Skeletal muscle tissue (tissue), 3 donors: ENCODE measurements at regions not wholly inside any gene's neighbourhood (a gene's known extent, or its start where the extent isn't known, plus 50 kb on each side); places are given as distances from the start of the nearest gene placed in this dataset.
"Not testable (repeated sequence)": the region's sequence is repeated elsewhere in the genome, so short reads cannot be mapped to it uniquely, and the experiment has no call there.

Source experiments
- H3K27ac ChIP-seq: one replicate; pipeline ENCODE4 v1.7.0; 2013; ENCODE audit warnings: mild to moderate bottlenecking, low read depth, low read length, inconsistent platforms
- H3K27me3 ChIP-seq, 3 donors: one replicate each; pipeline ENCODE4 v1.7.0; 2013; ENCODE audit warnings: low read length in 3 of 3; ENCODE audit not compliant: control insufficient read depth in 3 of 3, insufficient read depth in 3 of 3
- H3K36me3 ChIP-seq, 3 donors: one replicate each; pipeline ENCODE4 v1.7.0; 2013; ENCODE audit warnings: low read length in 3 of 3; ENCODE audit not compliant: control insufficient read depth in 3 of 3, insufficient read depth in 3 of 3
- H3K4me1 ChIP-seq, 3 donors: one replicate each; pipeline ENCODE4 v1.7.0; 2013; ENCODE audit warnings: low read length in 3 of 3, mild to moderate bottlenecking in 3 of 3; ENCODE audit not compliant: control insufficient read depth in 3 of 3, insufficient read depth in 3 of 3
- H3K4me3 ChIP-seq, 3 donors: one replicate each; pipeline ENCODE4 v1.7.0; 2013; ENCODE audit warnings: low read length in 3 of 3
- H3K9ac ChIP-seq, 3 donors: one replicate each; pipeline ENCODE4 v1.7.0; 2013; ENCODE audit warnings: low read length in 3 of 3, mild to moderate bottlenecking in 3 of 3, moderate library complexity in 2 of 3, low read depth in 1 of 3
- H3K9me3 ChIP-seq, 3 donors: one replicate each; pipeline ENCODE4 v1.7.0; 2013; ENCODE audit warnings: low read length in 3 of 3; ENCODE audit not compliant: control insufficient read depth in 3 of 3
- donor health status: Osteomylitis.

GRCh38 chr4:60461551-60461950, 738.6 kb upstream of the ADGRL3 start:
- H3K4me1 ChIP-seq, result no peaks in the 10 kb centered on the region
- H3K9ac ChIP-seq, result no peak overlapping the region
- H3K36me3 ChIP-seq, result no peaks in the 10 kb centered on the region
- no peak overlapping the region for H3K27ac ChIP-seq
- H3K9me3 ChIP-seq, result peaks cover 0 to 5% (median 2%) of the 10 kb centered on the region in 3 donors
- H3K27me3 ChIP-seq, result no peaks in the 10 kb centered on the region
- no peak overlapping the region for H3K4me3 ChIP-seq

GRCh38 chr4:60463857-60464502, 736.1 kb upstream of the ADGRL3 start:
- H3K4me3 ChIP-seq, result no peak overlapping the region
- no peaks in the 10 kb centered on the region for H3K4me1 ChIP-seq

GRCh38 chr4:60482921-60483351, 717.2 kb upstream of the ADGRL3 start:
- H3K27me3 ChIP-seq, result no peaks in the 10 kb centered on the region
- H3K4me3 ChIP-seq, result no peak overlapping the region

More at GRCh38 chr4:60463857-60464502, 736.1 kb upstream of the ADGRL3 start:
- H3K27ac ChIP-seq, result no peak overlapping the region
- H3K27me3 ChIP-seq, result no peaks in the 10 kb centered on the region
- H3K36me3 ChIP-seq, result no peaks in the 10 kb centered on the region
- H3K9me3 ChIP-seq, result peaks cover 0 to 5% (median 2%) of the 10 kb centered on the region in 3 donors
- no peak overlapping the region for H3K9ac ChIP-seq

GRCh38 chr4:60485276-60485675, 714.9 kb upstream of the ADGRL3 start:
- H3K9ac ChIP-seq, result no peak overlapping the region
- no peaks in the 10 kb centered on the region for H3K27me3 ChIP-seq

More at GRCh38 chr4:60482921-60483351, 717.2 kb upstream of the ADGRL3 start:
- H3K36me3 ChIP-seq, result no peaks in the 10 kb centered on the region
- no peak overlapping the region for H3K9ac ChIP-seq
- H3K4me1 ChIP-seq, result no peaks in the 10 kb centered on the region
- H3K27ac ChIP-seq, result no peak overlapping the region
- H3K9me3 ChIP-seq, result no peaks in the 10 kb centered on the region

GRCh38 chr4:60487118-60487761, 712.9 kb upstream of the ADGRL3 start:
- not testable (repeated sequence) for H3K27me3 ChIP-seq, H3K4me1 ChIP-seq, H3K9ac ChIP-seq, H3K36me3 ChIP-seq, H3K4me3 ChIP-seq, H3K9me3 ChIP-seq, H3K27ac ChIP-seq

More at GRCh38 chr4:60485276-60485675, 714.9 kb upstream of the ADGRL3 start:
- H3K9me3 ChIP-seq, result no peaks in the 10 kb centered on the region
- H3K4me1 ChIP-seq, result no peaks in the 10 kb centered on the region
- H3K27ac ChIP-seq, result no peak overlapping the region
- H3K4me3 ChIP-seq, result no peak overlapping the region
- H3K36me3 ChIP-seq, result no peaks in the 10 kb centered on the region

- H3K9ac ChIP-seq, result no peak overlapping the region
- H3K27ac ChIP-seq, result no peak overlapping the region
- H3K27me3 ChIP-seq, result no peaks in the 10 kb centered on the region
- H3K4me3 ChIP-seq, result no peak overlapping the region
- no peaks in the 10 kb centered on the region for H3K4me1 ChIP-seq
- no peaks in the 10 kb centered on the region for H3K9me3 ChIP-seq
- no peaks in the 10 kb centered on the region for H3K36me3 ChIP-seq
Measured at GRCh38 chr4:60500810-60501209, 699.3 kb upstream of the ADGRL3 start.

- no peaks in the 10 kb centered on the region for H3K36me3 ChIP-seq
- no peaks in the 10 kb centered on the region for H3K27me3 ChIP-seq
- H3K4me3 ChIP-seq, result no peak overlapping the region
- no peak overlapping the region for H3K9ac ChIP-seq
- no peaks in the 10 kb centered on the region for H3K9me3 ChIP-seq
- H3K27ac ChIP-seq, result no peak overlapping the region
- H3K4me1 ChIP-seq, result no peaks in the 10 kb centered on the region
Measured at GRCh38 chr4:60502733-60503132, 697.4 kb upstream of the ADGRL3 start.

- Histone ChIP-seq H3K4me3 (no peak overlapping the region), H3K4me1 (no peaks in the 10 kb centered on the region), H3K27ac (no peak overlapping the region), H3K9ac (no peak overlapping the region), H3K9me3 (no peaks in the 10 kb centered on the region), H3K27me3 (no peaks in the 10 kb centered on the region), H3K36me3 (no peaks in the 10 kb centered on the region)
Measured at GRCh38 chr4:60506061-60506460, 694.1 kb upstream of the ADGRL3 start.

GRCh38 chr4:60522265-60522664, 677.9 kb upstream of the ADGRL3 start:
- no peaks in the 10 kb centered on the region for H3K4me1 ChIP-seq

GRCh38 chr4:60531776-60532379, 668.2 kb upstream of the ADGRL3 start:
- Histone ChIP-seq H3K9me3 (no peaks in the 10 kb centered on the region), H3K4me3 (no peak overlapping the region), H3K36me3 (no peaks in the 10 kb centered on the region), H3K4me1 (no peaks in the 10 kb centered on the region), H3K27me3 (no peaks in the 10 kb centered on the region), H3K9ac (no peak overlapping the region), H3K27ac (no peak overlapping the region)

More at GRCh38 chr4:60522265-60522664, 677.9 kb upstream of the ADGRL3 start:
- Histone ChIP-seq H3K27me3 (no peaks in the 10 kb centered on the region), H3K4me3 (no peak overlapping the region), H3K9me3 (no peaks in the 10 kb centered on the region), H3K27ac (no peak overlapping the region), H3K9ac (no peak overlapping the region), H3K36me3 (no peaks in the 10 kb centered on the region)
